A549 (cell line): ENCODE measurements at regions not wholly inside any gene's neighbourhood (a gene's known extent, or its start where the extent isn't known, plus 50 kb on each side); places are given as distances from the start of the nearest gene placed in this dataset.
"Not testable (repeated sequence)": the region's sequence is repeated elsewhere in the genome, so short reads cannot be mapped to it uniquely, and the experiment has no call there.

ENCODE experiments used
- CEBPB ChIP-seq, 2 experiments: fragments of >200 bp in 1 of 2; sonication (Bioruptor Twin) in 1 of 2; formaldehyde crosslinking in 1 of 2; IDR thresholded peaks; 2 replicates each; pipeline ENCODE4 v1.6.1; 2012 to 2016
- CHD2 ChIP-seq: fragments of 150-350 bp; IDR thresholded peaks from 2 replicates; pipeline ENCODE4 v1.6.1; 2014; ENCODE audit warnings: low read length; ENCODE audit not compliant: partially characterized antibody
- CTCF ChIP-seq: fragments of >200 bp; sonication (Bioruptor Twin); formaldehyde crosslinking; IDR thresholded peaks from 3 replicates; pipeline ENCODE4 v1.5.1; 2016
- EHMT2 ChIP-seq: fragments of 200-600 bp; sonication (generic); IDR thresholded peaks from 2 replicates; pipeline ENCODE4 v1.6.1; 2016; ENCODE audit warnings: antibody characterized with exemption, low read depth, mild to moderate bottlenecking, moderate library complexity
- ELK1 ChIP-seq: fragments of 150-350 bp; IDR thresholded peaks from 2 replicates; pipeline ENCODE4 v1.6.1; 2014; ENCODE audit warnings: low read depth, mild to moderate bottlenecking, low read length
- EP300 ChIP-seq, 2 experiments: fragments of >200 bp; sonication (Bioruptor Twin); formaldehyde crosslinking; IDR thresholded peaks; 2 replicates in 1 of 2; 3 replicates in 1 of 2; pipeline ENCODE4 v1.6.1; 2016 to 2017
- GATA3 ChIP-seq: IDR thresholded peaks from 2 replicates; pipeline ENCODE4 v1.6.1; 2012; ENCODE audit warnings: borderline replicate concordance
- JUNB ChIP-seq: fragments of >200 bp; sonication (Bioruptor Twin); formaldehyde crosslinking; IDR thresholded peaks from 2 replicates; pipeline ENCODE4 v1.6.1; 2016
- MAX ChIP-seq: IDR thresholded peaks from 2 replicates; pipeline ENCODE4 v1.6.1; 2012
- RAD21 ChIP-seq, 2 experiments: fragments of >200 bp in 1 of 2; sonication (Bioruptor Twin) in 1 of 2; formaldehyde crosslinking in 1 of 2; IDR thresholded peaks in 1 of 2; conservative IDR thresholded peaks in 1 of 2; 2 replicates in 1 of 2; 3 replicates in 1 of 2; pipeline ENCODE4 v1.6.1; 2012 to 2018; ENCODE audit warnings: inconsistent platforms in 1 of 2
- REST ChIP-seq: fragments of 200-600 bp; sonication (generic); IDR thresholded peaks from 2 replicates; pipeline ENCODE4 v1.6.1; 2016; ENCODE audit warnings: antibody characterized with exemption, mild to moderate bottlenecking, moderate library complexity
- RNF2 ChIP-seq: fragments of 200-600 bp; sonication (generic); IDR thresholded peaks from 2 replicates; pipeline ENCODE4 v1.6.1; 2016; ENCODE audit warnings: low read depth, mild to moderate bottlenecking, antibody characterized with exemption, moderate library complexity, borderline replicate concordance
- TP53 ChIP-seq: fragments of 250-450 bp; sonication (Bioruptor Pico); IDR thresholded peaks from 2 replicates; pipeline ENCODE4 v1.5.0; 2021; ENCODE audit warnings: mild to moderate bottlenecking, moderate library complexity

GRCh38 chr7:65140543-65141404 lies 134.3 kb upstream of the ERV3-1 start:
- not testable (repeated sequence) for TF ChIP-seq CEBPB (IDR thresholded peaks at IDR 0.05); CTCF; RNF2; EP300 (IDR thresholded peaks at IDR 0.05); MAX; JUNB; ELK1; EHMT2; GATA3; RAD21 (conservative IDR thresholded peaks at IDR 0.05 in 1 of 2, IDR thresholded peaks at IDR 0.05 in 1 of 2); TP53 (CRISPR knock-in tag); REST; CHD2
